ENCODE measurements at regions not wholly inside any gene's neighbourhood (a gene's known extent, or its start where the extent isn't known, plus 50 kb on each side); places are given as distances from the start of the nearest gene placed in this dataset.

GRCh38 chr3:103494512-103494911 lies 1059.7 kb downstream of the ZPLD1 start:
- TF ChIP-seq FOXM1 (IDR thresholded peaks at IDR 0.05; ENCODE audit: borderline replicate concordance) (no peak), BHLHE40 (IDR thresholded peaks at IDR 0.05; ENCODE audit: borderline replicate concordance) (no peak), ELF4 (IDR thresholded peaks at IDR 0.05) (no peak), SUZ12 (IDR thresholded peaks at IDR 0.05) (no peak), FOXA1 (IDR thresholded peaks at IDR 0.05) (no peak), HDGF (IDR thresholded peaks at IDR 0.05; ENCODE audit: borderline replicate concordance) (no peak), CTBP1 (IDR thresholded peaks at IDR 0.05; ENCODE audit: borderline replicate concordance) (no peak), FOXK2 (IDR thresholded peaks at IDR 0.05) (no peak), LEF1 (IDR thresholded peaks at IDR 0.05; ENCODE audit: borderline replicate concordance) (no peak), SP1 (IDR thresholded peaks at IDR 0.05) (no peak), TARDBP (IDR thresholded peaks at IDR 0.05) (no peak), L3MBTL2 (conservative IDR thresholded peaks at IDR 0.05) (no peak), NFRKB (IDR thresholded peaks at IDR 0.05) (no peak)
- TF ChIP-seq, protein P1, sequence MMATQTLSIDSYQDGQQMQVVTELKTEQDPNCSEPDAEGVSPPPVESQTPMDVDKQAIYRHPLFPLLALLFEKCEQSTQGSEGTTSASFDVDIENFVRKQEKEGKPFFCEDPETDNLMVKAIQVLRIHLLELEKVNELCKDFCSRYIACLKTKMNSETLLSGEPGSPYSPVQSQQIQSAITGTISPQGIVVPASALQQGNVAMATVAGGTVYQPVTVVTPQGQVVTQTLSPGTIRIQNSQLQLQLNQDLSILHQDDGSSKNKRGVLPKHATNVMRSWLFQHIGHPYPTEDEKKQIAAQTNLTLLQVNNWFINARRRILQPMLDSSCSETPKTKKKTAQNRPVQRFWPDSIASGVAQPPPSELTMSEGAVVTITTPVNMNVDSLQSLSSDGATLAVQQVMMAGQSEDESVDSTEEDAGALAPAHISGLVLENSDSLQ (IDR thresholded peaks at IDR 0.05), result no peak

All from HEK293T (cell line).